Heart left ventricle (tissue), 13 donors: ENCODE measurements at regions not wholly inside any gene's neighbourhood (a gene's known extent, or its start where the extent isn't known, plus 50 kb on each side); places are given as distances from the start of the nearest gene placed in this dataset.

Source experiments
- CTCF ChIP-seq, 12 donors: fragments of 200-600 bp; sonication (generic) in 4 of 12; IDR thresholded peaks; one replicate each; pipeline versions ENCODE4 v1.5.0 to v1.8.0; 2018 to 2022; ENCODE audit warnings: antibody characterized with exemption in 12 of 12, mild to moderate bottlenecking in 5 of 12
- POLR2A ChIP-seq, 2 donors: fragments of 450-650 bp; IDR thresholded peaks; one replicate each; pipeline ENCODE4 v1.6.1; 2017; ENCODE audit warnings: antibody characterized with exemption in 2 of 2, mild to moderate bottlenecking in 2 of 2, moderate library complexity in 2 of 2
- donor health status: ischemic (EF 13 %, LVEDD 7.1; RV severe dilation, severe dysfunction).
- donor health status: DM: no; HTN: yes; CAD: no.
- donor health status: DM: no; HTN: no; CAD: no.
- donor health status: ischemic (EF 25% LVEDD 6.9; RV normal size, moderate dysfunction).
- donor health status: ischemic (EF 25% LVEDD 5.7; RV mildly dilated, moderate dysfunction).
- donor health status: ischemic (EF 35%, LVEDD 5.7; RV mildly dilated, moderate dysfunction).
- donor health status: nonischemic (EF 11% LVEDD 7.7; RV severe dilation, severe dysfunction).
- donor health status: DM: yes; HTN: yes; CAD: no.
- donor health status: PGD.
- donor health status: ischemic (EF 29% LVEDD 5.4; RV normal size, mild dysfunction).
- donor health status: nonischemic (EF 23%, LVEDD 6.1; RV moderate dilation, normal function).

DNA sequence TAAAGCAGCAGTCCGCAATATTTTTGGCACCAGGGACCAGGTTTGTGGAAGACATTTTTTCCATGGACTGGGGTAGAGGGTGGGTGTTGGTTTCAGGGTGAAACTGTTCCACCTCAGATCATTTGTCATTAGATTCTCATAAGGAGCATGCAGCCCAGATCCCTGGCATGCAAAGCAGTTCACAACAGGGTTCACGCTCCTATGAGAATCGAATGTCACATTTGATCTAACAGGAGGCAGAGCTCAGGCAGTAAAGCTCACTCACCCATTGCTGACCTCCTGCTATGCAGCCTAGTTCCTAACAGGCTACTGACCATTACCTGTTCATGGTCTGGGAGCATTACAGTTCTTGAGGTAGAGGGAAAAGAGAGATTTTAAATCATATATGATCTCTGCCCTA, 241.5 kb upstream of the COX7C start:
- TF ChIP-seq CTCF (IDR thresholded peaks at IDR 0.05) (no peak), POLR2A (IDR thresholded peaks at IDR 0.05) (no peak)
